ENCODE measurements at regions not wholly inside any gene's neighbourhood (a gene's known extent, or its start where the extent isn't known, plus 50 kb on each side); places are given as distances from the start of the nearest gene placed in this dataset.

GRCh38 chr3:74265069-74265468, 349.4 kb downstream of the CNTN3 start (continued):
- TF ChIP-seq PRDM15 (CRISPR knock-in tag; IDR thresholded peaks at IDR 0.05) (no peak), E2F8 (IDR thresholded peaks at IDR 0.05; ENCODE audit: low read depth, partially characterized antibody) (no peak), HCFC1 (IDR thresholded peaks at IDR 0.05; ENCODE audit: low read length) (no peak), EZH2 (IDR thresholded peaks at IDR 0.05; ENCODE audit: borderline replicate concordance, control insufficient read depth, low read depth, low read length) (no peak), NFYB (IDR thresholded peaks at IDR 0.05; ENCODE audit: insufficient read depth, low read depth, low read length) (no peak), TCF3 (IDR thresholded peaks at IDR 0.05; ENCODE audit: borderline replicate concordance, insufficient read depth, low read depth, low read length) (no peak)

- POLR2A ChIA-PET: no interaction called here
- ATAC-seq: no peak
- SMC1A ChIA-PET (ENCODE audit: uncharacterized antibody, unreplicated experiment): no interaction called here
- no peak for FAIRE-seq
- no peaks in the 10 kb centered on the region for H3K79me2 ChIP-seq (ENCODE audit: control insufficient read depth, insufficient read depth, low read length)
- H3K27ac ChIP-seq (ENCODE audit: control insufficient read depth, insufficient read depth): no peak overlapping the region
- WGBS (ENCODE audit: insufficient coverage, insufficient replicate concordance, low lambda C conversion rate, missing lambda C conversion rate): 21% methylated on average over 1 of the region's 1 CpG
- RAD21 ChIA-PET (ENCODE audit: unreplicated experiment): no interaction called here
- in situ Hi-C loops (cut with MboI) (no loop called here), intact Hi-C loops (cut with micrococcal nuclease; ENCODE audit: unreplicated experiment) (no loop called here)
- no peak overlapping the region for H3K4me3 ChIP-seq
- no peak overlapping the region for H3K9ac ChIP-seq (ENCODE audit: control insufficient read depth, insufficient read depth, low read length)
- CTCF ChIA-PET: no interaction called here
- H3K36me3 ChIP-seq (ENCODE audit: control insufficient read depth in 2 of 2, insufficient read depth in 2 of 2, low read length in 1 of 2): no peaks in the 10 kb centered on the region
- no peaks in the 10 kb centered on the region for H3K9me3 ChIP-seq (replicated peaks; ENCODE audit: control insufficient read depth, insufficient read depth, low read length)
- H3K27me3 ChIP-seq (replicated peaks in 1 of 2; ENCODE audit: control insufficient read depth in 2 of 2, insufficient read depth in 2 of 2, low read length in 1 of 2): no peaks in the 10 kb centered on the region
- no peak overlapping the region for H3K4me2 ChIP-seq (ENCODE audit: control insufficient read depth, insufficient read depth)
- no peaks in the 10 kb centered on the region for H4K20me1 ChIP-seq (ENCODE audit: control insufficient read depth, insufficient read depth)
- H3K4me1 ChIP-seq (ENCODE audit: control insufficient read depth, insufficient read depth, low read length): no peaks in the 10 kb centered on the region
- H2AFZ ChIP-seq (ENCODE audit: control insufficient read depth, low read depth, low read length): no peak overlapping the region
- DNase-seq (ENCODE audit: low read depth, low spot score): no peak
- BruUV-seq (replicated peaks): no TSS peak
- TF ChIP-seq SIX5 (IDR thresholded peaks at IDR 0.05; ENCODE audit: low read depth, low read length, severe bottlenecking) (no peak), ZNF592 (IDR thresholded peaks at IDR 0.05) (no peak), POLR2A (IDR thresholded peaks at IDR 0.05; ENCODE audit: low read depth, low read length) (no peak), JUNB (IDR thresholded peaks at IDR 0.05) (no peak), ZBTB33 (IDR thresholded peaks at IDR 0.05) (no peak)
These were observed 351.4 kb downstream of the CNTN3 start for GRCh38 chr3:74263031-74263430.

Measured in GM12878 (cell line).